Right atrium auricular region (tissue), 2 donors: ENCODE measurements at regions not wholly inside any gene's neighbourhood (a gene's known extent, or its start where the extent isn't known, plus 50 kb on each side); places are given as distances from the start of the nearest gene placed in this dataset.

Experiments
- DNase-seq: peaks from one replicate; pipeline ENCODE4 v3.0.0-alpha.2; 2019; ENCODE audit warnings: low spot score
- H3K27ac ChIP-seq, 2 donors: fragments of 200-600 bp; sonication (generic); 1 replicate in 1 of 2; 2 replicates in 1 of 2; pipeline ENCODE4 v1.5.1; 2016 to 2019
- H3K27me3 ChIP-seq, 2 donors: fragments of 200-600 bp; sonication (generic); one replicate each; pipeline versions ENCODE4 v1.5.1 to v1.6.0; 2017 to 2019
- H3K36me3 ChIP-seq: fragments of 200-600 bp; sonication (generic); one replicate; pipeline ENCODE4 v1.5.1; 2016
- H3K4me1 ChIP-seq, 2 donors: fragments of 200-600 bp; sonication (generic); one replicate each; pipeline versions ENCODE4 v1.5.1 to v1.6.0; 2017 to 2019
- H3K4me3 ChIP-seq, 2 donors: fragments of 200-600 bp; sonication (generic); 1 replicate in 1 of 2; 2 replicates in 1 of 2; pipeline ENCODE4 v1.5.1; 2017 to 2019; ENCODE audit warnings: mild to moderate bottlenecking in 1 of 2, moderate library complexity in 1 of 2
- H3K9me3 ChIP-seq, 2 donors: fragments of 200-600 bp; sonication (generic); one replicate each; pipeline ENCODE4 v1.5.1; 2019
- TF ChIP-seq, protein P1 (sequence below), 2 donors: fragments of 200-600 bp; sonication (generic); IDR thresholded peaks; one replicate each; pipeline ENCODE4 v1.5.1; 2019; ENCODE audit warnings: antibody characterized with exemption in 2 of 2

DNA sequence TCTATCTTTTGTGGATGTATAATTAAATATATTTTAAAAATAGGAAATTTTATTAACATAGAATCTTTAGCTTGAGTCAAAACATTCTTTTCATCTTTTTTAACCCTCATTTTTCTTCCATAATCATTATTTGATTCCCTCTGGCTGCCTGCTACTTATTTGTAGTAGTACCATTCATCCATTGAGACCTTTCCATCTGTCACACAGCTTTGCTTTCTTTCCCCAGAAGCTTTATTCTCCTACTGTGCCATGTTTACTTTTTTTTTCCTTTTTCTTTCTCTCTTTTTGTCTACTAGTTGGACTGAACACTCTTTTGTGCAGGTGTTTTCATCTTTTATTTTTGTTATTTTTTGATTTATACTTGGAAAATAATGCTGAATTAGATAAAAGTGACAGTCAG lies 522.6 kb upstream of the MMS22L start:
- TF ChIP-seq, protein P1, sequence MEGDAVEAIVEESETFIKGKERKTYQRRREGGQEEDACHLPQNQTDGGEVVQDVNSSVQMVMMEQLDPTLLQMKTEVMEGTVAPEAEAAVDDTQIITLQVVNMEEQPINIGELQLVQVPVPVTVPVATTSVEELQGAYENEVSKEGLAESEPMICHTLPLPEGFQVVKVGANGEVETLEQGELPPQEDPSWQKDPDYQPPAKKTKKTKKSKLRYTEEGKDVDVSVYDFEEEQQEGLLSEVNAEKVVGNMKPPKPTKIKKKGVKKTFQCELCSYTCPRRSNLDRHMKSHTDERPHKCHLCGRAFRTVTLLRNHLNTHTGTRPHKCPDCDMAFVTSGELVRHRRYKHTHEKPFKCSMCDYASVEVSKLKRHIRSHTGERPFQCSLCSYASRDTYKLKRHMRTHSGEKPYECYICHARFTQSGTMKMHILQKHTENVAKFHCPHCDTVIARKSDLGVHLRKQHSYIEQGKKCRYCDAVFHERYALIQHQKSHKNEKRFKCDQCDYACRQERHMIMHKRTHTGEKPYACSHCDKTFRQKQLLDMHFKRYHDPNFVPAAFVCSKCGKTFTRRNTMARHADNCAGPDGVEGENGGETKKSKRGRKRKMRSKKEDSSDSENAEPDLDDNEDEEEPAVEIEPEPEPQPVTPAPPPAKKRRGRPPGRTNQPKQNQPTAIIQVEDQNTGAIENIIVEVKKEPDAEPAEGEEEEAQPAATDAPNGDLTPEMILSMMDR (IDR thresholded peaks at IDR 0.05), result no peak
- DNase-seq, result no peak
- Histone ChIP-seq H3K27ac (no peak overlapping the region), H3K4me1 (no peaks in the 10 kb centered on the region), H3K27me3 (no peaks in the 10 kb centered on the region), H3K9me3 (no peaks in the 10 kb centered on the region), H3K36me3 (no peaks in the 10 kb centered on the region), H3K4me3 (no peak overlapping the region)

DNA sequence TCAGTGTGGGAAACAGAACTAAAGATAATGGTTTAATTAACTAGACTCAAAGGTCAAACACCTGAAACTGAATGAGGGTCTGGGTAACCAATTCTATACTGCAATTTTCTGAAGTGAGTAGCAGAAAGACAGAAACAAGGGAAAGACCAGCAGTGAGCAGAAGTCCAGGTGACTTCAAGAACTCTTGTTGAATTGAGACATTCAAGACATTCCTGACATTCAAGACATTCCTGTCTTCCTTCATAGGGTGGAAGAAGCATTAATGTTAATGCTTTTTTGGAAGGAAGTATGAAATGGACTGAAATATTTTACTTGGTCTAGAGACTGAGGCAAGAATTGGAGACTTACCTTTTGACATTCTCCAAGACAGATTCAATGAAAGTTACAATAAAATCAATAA lies 529.9 kb upstream of the MMS22L start:
- Histone ChIP-seq H3K9me3 (no peaks in the 10 kb centered on the region), H3K36me3 (no peaks in the 10 kb centered on the region), H3K27ac (no peak overlapping the region), H3K27me3 (no peaks in the 10 kb centered on the region), H3K4me3 (no peak overlapping the region), H3K4me1 (no peaks in the 10 kb centered on the region)
- DNase-seq, result no peak
- TF ChIP-seq, protein P1 (IDR thresholded peaks at IDR 0.05), result no peak

- DNase-seq, result no peak
- Histone ChIP-seq H3K9me3 (no peaks in the 10 kb centered on the region), H3K36me3 (no peaks in the 10 kb centered on the region), H3K4me1 (no peaks in the 10 kb centered on the region), H3K4me3 (no peak overlapping the region), H3K27me3 (no peaks in the 10 kb centered on the region), H3K27ac (no peak overlapping the region)
- TF ChIP-seq, protein P1 (IDR thresholded peaks at IDR 0.05), result no peak
Measured at GRCh38 chr6:97813889-97814567, 531.0 kb upstream of the MMS22L start.

GRCh38 chr6:97815301-97815812 lies 532.3 kb upstream of the MMS22L start:
- no peaks in the 10 kb centered on the region for H3K27me3 ChIP-seq
- no peak overlapping the region for H3K4me3 ChIP-seq
- no peaks in the 10 kb centered on the region for H3K9me3 ChIP-seq
- no peaks in the 10 kb centered on the region for H3K4me1 ChIP-seq
- DNase-seq, result no peak
- no peak overlapping the region for H3K27ac ChIP-seq
- TF ChIP-seq, protein P1 (IDR thresholded peaks at IDR 0.05), result no peak
- H3K36me3 ChIP-seq, result no peaks in the 10 kb centered on the region

DNA sequence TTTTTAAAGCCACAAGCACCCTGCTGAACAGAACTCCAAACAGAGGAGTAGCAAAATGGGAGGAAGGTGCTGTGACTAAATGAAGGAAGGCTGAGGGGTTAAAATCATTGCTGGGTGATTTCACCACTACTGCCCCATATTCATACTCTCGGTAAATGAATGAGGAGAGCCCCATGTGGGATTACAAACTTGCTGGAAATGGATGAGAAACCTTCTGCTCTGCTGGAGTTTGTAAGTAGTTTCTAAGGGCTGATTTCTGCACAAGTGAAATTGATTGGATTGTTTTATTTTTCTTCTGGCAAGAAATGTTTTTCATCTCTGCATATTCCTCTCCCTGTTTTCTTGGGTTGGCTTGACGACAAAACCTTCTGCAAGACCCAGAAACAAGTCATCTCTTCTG lies 533.5 kb upstream of the MMS22L start:
- Histone ChIP-seq H3K36me3 (no peaks in the 10 kb centered on the region), H3K27me3 (no peaks in the 10 kb centered on the region), H3K4me3 (no peak overlapping the region), H3K27ac (no peak overlapping the region), H3K9me3 (no peaks in the 10 kb centered on the region), H3K4me1 (no peaks in the 10 kb centered on the region)
- TF ChIP-seq, protein P1 (IDR thresholded peaks at IDR 0.05), result no peak
- DNase-seq, result no peak

GRCh38 chr6:97819710-97820109 lies 536.7 kb upstream of the MMS22L start:
- no peak for DNase-seq
- no peaks in the 10 kb centered on the region for H3K36me3 ChIP-seq

More at GRCh38 chr6:97819710-97820109, 536.7 kb upstream of the MMS22L start:
- H3K9me3 ChIP-seq, result no peaks in the 10 kb centered on the region
- H3K4me3 ChIP-seq, result no peak overlapping the region
- no peak overlapping the region for H3K27ac ChIP-seq
- no peaks in the 10 kb centered on the region for H3K4me1 ChIP-seq
- TF ChIP-seq, protein P1 (IDR thresholded peaks at IDR 0.05), result no peak
- H3K27me3 ChIP-seq, result no peaks in the 10 kb centered on the region
